ENCODE measurements at regions not wholly inside any gene's neighbourhood (a gene's known extent, or its start where the extent isn't known, plus 50 kb on each side); places are given as distances from the start of the nearest gene placed in this dataset.

- no peaks in the 10 kb centered on the region for H3K27me3 ChIP-seq
- WGBS = 70% methylated on average over 4 of the region's 4 CpGs
- TF ChIP-seq CTCF (IDR thresholded peaks at IDR 0.05) (no peak), POLR2AphosphoS5 (IDR thresholded peaks at IDR 0.05) (no peak), POLR2A (IDR thresholded peaks at IDR 0.05; ENCODE audit: low read depth) (no peak), EP300 (IDR thresholded peaks at IDR 0.05) (no peak)
- intact Hi-C loops (cut with DNase I) = no loop called here
- DNase-seq (ENCODE audit: extremely low spot score) = no peak
- no peak overlapping the region for H3K27ac ChIP-seq (replicated peaks in 1 of 4)
- H3K4me1 ChIP-seq = peaks cover 0 to 7% (median 0%) of the 10 kb centered on the region in 4 donors
- no peaks in the 10 kb centered on the region for H3K36me3 ChIP-seq
- no peak overlapping the region for H3K4me3 ChIP-seq
- no peaks in the 10 kb centered on the region for H3K9me3 ChIP-seq
These were observed 62.2 kb upstream of the ADORA2B start for GRCh38 chr17:15882777-15883176.

- DNase-seq (ENCODE audit: extremely low spot score) = no peak
- Histone ChIP-seq H3K27me3 (no peaks in the 10 kb centered on the region), H3K4me1 (peaks cover 0 to 7% (median 0%) of the 10 kb centered on the region in 4 donors), H3K9me3 (no peaks in the 10 kb centered on the region), H3K4me3 (no peak overlapping the region), H3K27ac (replicated peaks in 1 of 4) (no peak overlapping the region), H3K36me3 (no peaks in the 10 kb centered on the region)
- intact Hi-C loops (cut with DNase I) = no loop called here
- 92% methylated on average over 8 of the region's 8 CpGs for WGBS
- TF ChIP-seq POLR2A (IDR thresholded peaks at IDR 0.05; ENCODE audit: low read depth) = no peak
- TF ChIP-seq CTCF (IDR thresholded peaks at IDR 0.05) = no peak
- TF ChIP-seq EP300 (IDR thresholded peaks at IDR 0.05) = no peak
- no peak for TF ChIP-seq POLR2AphosphoS5 (IDR thresholded peaks at IDR 0.05)
These were observed 61.3 kb upstream of the ADORA2B start for GRCh38 chr17:15883617-15884111.

GRCh38 chr17:15884731-15885130, 60.2 kb upstream of the ADORA2B start:
- Histone ChIP-seq H3K4me3 (no peak overlapping the region), H3K27me3 (no peaks in the 10 kb centered on the region), H3K9me3 (no peaks in the 10 kb centered on the region), H3K27ac (replicated peaks in 1 of 4) (no peak overlapping the region), H3K36me3 (no peaks in the 10 kb centered on the region), H3K4me1 (peaks cover 0 to 7% (median 0%) of the 10 kb centered on the region in 4 donors)
- no peak for TF ChIP-seq POLR2AphosphoS5 (IDR thresholded peaks at IDR 0.05)
- TF ChIP-seq EP300 (IDR thresholded peaks at IDR 0.05) = no peak
- no peak for TF ChIP-seq POLR2A (IDR thresholded peaks at IDR 0.05; ENCODE audit: low read depth)
- TF ChIP-seq CTCF (IDR thresholded peaks at IDR 0.05) = no peak
- 100% methylated on average over 4 of the region's 4 CpGs for WGBS
- no peak for DNase-seq (ENCODE audit: extremely low spot score)
- intact Hi-C loops (cut with DNase I) = no loop called here

GRCh38 chr17:15885770-15886169, 59.2 kb upstream of the ADORA2B start:
- DNase-seq (ENCODE audit: extremely low spot score) = no peak
- TF ChIP-seq CTCF (IDR thresholded peaks at IDR 0.05) (no peak), EP300 (IDR thresholded peaks at IDR 0.05) (no peak), POLR2A (IDR thresholded peaks at IDR 0.05; ENCODE audit: low read depth) (no peak), POLR2AphosphoS5 (IDR thresholded peaks at IDR 0.05) (no peak)
- WGBS = 77% methylated on average over 2 of the region's 2 CpGs
- peaks cover 0 to 7% (median 0%) of the 10 kb centered on the region in 4 donors for H3K4me1 ChIP-seq
- H3K27me3 ChIP-seq = no peaks in the 10 kb centered on the region
- no peak overlapping the region for H3K4me3 ChIP-seq
- intact Hi-C loops (cut with DNase I) = no loop called here
- H3K27ac ChIP-seq (replicated peaks in 1 of 4) = no peak overlapping the region
- no peaks in the 10 kb centered on the region for H3K9me3 ChIP-seq
- H3K36me3 ChIP-seq = no peaks in the 10 kb centered on the region

GRCh38 chr17:15886221-15886620, 58.7 kb upstream of the ADORA2B start:
- 86% methylated on average over 8 of the region's 8 CpGs for WGBS

More at GRCh38 chr17:15886221-15886620, 58.7 kb upstream of the ADORA2B start:
- H3K9me3 ChIP-seq = no peaks in the 10 kb centered on the region
- no peaks in the 10 kb centered on the region for H3K27me3 ChIP-seq
- no peak for TF ChIP-seq CTCF (IDR thresholded peaks at IDR 0.05)
- TF ChIP-seq POLR2AphosphoS5 (IDR thresholded peaks at IDR 0.05) = no peak
- TF ChIP-seq EP300 (IDR thresholded peaks at IDR 0.05) = no peak
- no peak for TF ChIP-seq POLR2A (IDR thresholded peaks at IDR 0.05; ENCODE audit: low read depth)
- H3K36me3 ChIP-seq = no peaks in the 10 kb centered on the region
- no peak overlapping the region for H3K27ac ChIP-seq (replicated peaks in 1 of 4)
- no peak for DNase-seq (ENCODE audit: extremely low spot score)
- H3K4me1 ChIP-seq = peaks cover 0 to 7% (median 0%) of the 10 kb centered on the region in 4 donors
- intact Hi-C loops (cut with DNase I) = no loop called here
- H3K4me3 ChIP-seq = no peak overlapping the region
